Endothelial cell of umbilical vein (primary cell): ENCODE measurements at regions not wholly inside any gene's neighbourhood (a gene's known extent, or its start where the extent isn't known, plus 50 kb on each side); places are given as distances from the start of the nearest gene placed in this dataset.

Experiments used
- BruUV-seq: library from RNA; stranded (reverse); fragments of 400-500 nt; replicated peaks from 2 replicates; lab custom pipeline; 2021; lab: Mats Ljungman, UMichigan
- CTCF ChIA-PET: fragments of 300-600, 350-600 bp; sonication (Branson Sonifier 250); formaldehyde crosslinking; loops from one replicate; lab custom pipeline; 2021; ENCODE audit warnings: antibody characterized with exemption, inconsistent platforms; lab: Charles Lee
- POLR2A ChIA-PET: fragments of 300-600, 350-600 bp; sonication (Branson Sonifier 250); formaldehyde crosslinking; loops from one replicate; lab custom pipeline; 2021; ENCODE audit warnings: antibody characterized with exemption, inconsistent platforms; lab: Charles Lee
- DNase-seq: peaks from one replicate; pipeline ENCODE4 v3.0.0-alpha.2; 2011; ENCODE audit warnings: low read depth, low spot score
- FAIRE-seq: peaks from 2 replicates; lab custom pipeline; 2011; peaks lifted over from hg19 to GRCh38; lab: Jason Lieb, UNC
- H2AFZ ChIP-seq: 2 replicates; pipeline ENCODE4 v1.6.0; 2012; ENCODE audit warnings: low read depth, low read length, control low read depth, inconsistent platforms
- H3K27ac ChIP-seq: 2 replicates; pipeline ENCODE4 v1.5.1; 2011; ENCODE audit warnings: low read depth, mild to moderate bottlenecking, control low read depth, low read length, moderate library complexity; ENCODE audit not compliant: insufficient read depth
- H3K27me3 ChIP-seq, 2 experiments: 2 replicates each; pipeline versions ENCODE4 v1.6.0 to v1.6.1; 2011; ENCODE audit warnings: low read length in 2 of 2, mixed read lengths in 1 of 2; ENCODE audit not compliant: control insufficient read depth in 2 of 2, insufficient read depth in 2 of 2
- H3K36me3 ChIP-seq, 2 experiments: 2 replicates in 1 of 2; 3 replicates in 1 of 2; pipeline ENCODE4 v1.5.1; 2011; ENCODE audit warnings: low read length in 2 of 2, mild to moderate bottlenecking in 1 of 2, moderate library complexity in 1 of 2; ENCODE audit not compliant: control insufficient read depth in 2 of 2, insufficient read depth in 2 of 2; ENCODE audit errors: extremely low read depth in 1 of 2
- H3K4me1 ChIP-seq: 3 replicates; pipeline ENCODE4 v1.5.1; 2011; ENCODE audit warnings: mild to moderate bottlenecking, low read length; ENCODE audit not compliant: control insufficient read depth, insufficient read depth; ENCODE audit errors: extremely low read depth
- H3K4me2 ChIP-seq: 2 replicates; pipeline ENCODE4 v1.6.1; 2011; ENCODE audit warnings: low read length, control low read depth, mixed read lengths; ENCODE audit not compliant: insufficient read depth
- H3K4me3 ChIP-seq, 3 experiments: fragments of 200-600 bp in 1 of 3; sonication (generic), shearing (Covaris generic) in 1 of 3; replicated peaks in 1 of 3; 2 replicates each; pipeline ENCODE4 v1.5.1; 2011 to 2016; ENCODE audit warnings: control low read depth in 3 of 3, low read length in 3 of 3, mild to moderate bottlenecking in 2 of 3, inconsistent platforms in 1 of 3, low read depth in 1 of 3, moderate library complexity in 1 of 3; ENCODE audit not compliant: insufficient read depth in 1 of 3
- H3K79me2 ChIP-seq: 2 replicates; pipeline ENCODE4 v1.6.0; 2012; ENCODE audit warnings: low read length, inconsistent platforms; ENCODE audit not compliant: control insufficient read depth, insufficient read depth
- H3K9ac ChIP-seq: replicated peaks from 2 replicates; pipeline ENCODE3; 2011; ENCODE audit warnings: low read length, control low read depth; ENCODE audit not compliant: insufficient read depth; ENCODE audit errors: extremely low read depth
- H3K9me1 ChIP-seq: replicated peaks from 3 replicates; pipeline ENCODE4 v1.6.0; 2011; ENCODE audit warnings: mild to moderate bottlenecking, low read length; ENCODE audit not compliant: control insufficient read depth, insufficient read depth; ENCODE audit errors: extremely low read depth
- H3K9me3 ChIP-seq: replicated peaks from 2 replicates; pipeline ENCODE4 v1.5.1; 2012; ENCODE audit warnings: low read length, inconsistent platforms; ENCODE audit not compliant: control insufficient read depth, insufficient read depth
- H4K20me1 ChIP-seq: replicated peaks from 2 replicates; pipeline ENCODE3; 2011; ENCODE audit warnings: mild to moderate bottlenecking, low read length; ENCODE audit not compliant: control insufficient read depth, insufficient read depth; ENCODE audit errors: extremely low read depth
- CTCF ChIP-seq, 2 donors: IDR thresholded peaks; 1 replicate in 1 of 2; 2 replicates in 1 of 2; pipeline ENCODE4 v1.5.1; 2011; ENCODE audit warnings: low read length in 2 of 2, mild to moderate bottlenecking in 2 of 2, moderate library complexity in 2 of 2, control low read depth in 1 of 2, inconsistent platforms in 1 of 2, low read depth in 1 of 2; ENCODE audit not compliant: insufficient read depth in 1 of 2; ENCODE audit errors: extremely low read depth in 1 of 2
- FOS ChIP-seq: IDR thresholded peaks from 2 replicates; pipeline ENCODE4 v1.6.1; 2011; ENCODE audit warnings: mild to moderate bottlenecking, low read length, moderate library complexity, borderline replicate concordance; ENCODE audit not compliant: insufficient read depth
- GATA2 ChIP-seq: IDR thresholded peaks from 2 replicates; pipeline ENCODE4 v1.7.0; 2011; ENCODE audit warnings: low read depth, mild to moderate bottlenecking, moderate library complexity, mixed read lengths, low read length; ENCODE audit not compliant: insufficient read length, insufficient read depth
- MAX ChIP-seq: IDR thresholded peaks from 2 replicates; pipeline ENCODE4 v1.6.1; 2011; ENCODE audit not compliant: insufficient read depth, insufficient read length
- MYC ChIP-seq: IDR thresholded peaks from one replicate; pipeline ENCODE4 v1.6.1; 2011; ENCODE audit warnings: mild to moderate bottlenecking, low read depth, low read length
- POLR2A ChIP-seq: IDR thresholded peaks from 2 replicates; pipeline ENCODE4 v1.6.1; 2012; ENCODE audit warnings: low read depth, mild to moderate bottlenecking, control low read depth, low read length
- POLR2AphosphoS5 ChIP-seq: IDR thresholded peaks from 2 replicates; pipeline ENCODE4 v1.6.1; 2012; ENCODE audit warnings: low read depth, mild to moderate bottlenecking, control low read depth, low read length, moderate library complexity; ENCODE audit not compliant: insufficient read depth
- dilution Hi-C: fragments of 300-500 bp; cut with MboI; formaldehyde crosslinking; loops from one replicate; pipeline ENCODE4 v1.15.0; 2019; ENCODE audit warnings: low sequenced_read_pairs; ENCODE audit not compliant: extremely low pct_ligation_motif_present
- intact Hi-C: fragments of 100-400 bp; cut with micrococcal nuclease; formaldehyde crosslinking; loops from one replicate; pipeline ENCODE4 v1.10.0; 2022

GRCh38 chr4:177582992-177583391 lies 140.8 kb upstream of the AGA start:
- TF ChIP-seq FOS: no peak
- no peak for TF ChIP-seq CTCF (IDR thresholded peaks at IDR 0.05; ENCODE audit: extremely low read depth in 1 of 2, insufficient read depth in 1 of 2, low read depth in 1 of 2, low read length in 2 of 2)
- no peak for TF ChIP-seq MYC
- TF ChIP-seq POLR2AphosphoS5: no peak
- TF ChIP-seq POLR2A: no peak
- no peak for TF ChIP-seq GATA2
- TF ChIP-seq MAX: no peak
- H3K27me3 ChIP-seq: no peaks in the 10 kb centered on the region
- H4K20me1 ChIP-seq: no peaks in the 10 kb centered on the region
- H3K4me2 ChIP-seq: no peak overlapping the region
- H3K79me2 ChIP-seq: no peaks in the 10 kb centered on the region
- ChIA-PET POLR2A (no interaction called here), CTCF (no interaction called here)
- DNase-seq (no peak), FAIRE-seq (no peak)
- no peaks in the 10 kb centered on the region for H3K4me1 ChIP-seq
- H3K36me3 ChIP-seq: no peaks in the 10 kb centered on the region
- dilution Hi-C loops (no loop called here), intact Hi-C loops (no loop called here)
- no peaks in the 10 kb centered on the region for H3K9me1 ChIP-seq
- H3K4me3 ChIP-seq: no peak overlapping the region
- H3K9me3 ChIP-seq: no peaks in the 10 kb centered on the region
- H3K27ac ChIP-seq: no peak overlapping the region
- no peak overlapping the region for H2AFZ ChIP-seq
- no TSS peak for BruUV-seq
- no peak overlapping the region for H3K9ac ChIP-seq
